ENCODE measurements at regions not wholly inside any gene's neighbourhood (a gene's known extent, or its start where the extent isn't known, plus 50 kb on each side); places are given as distances from the start of the nearest gene placed in this dataset.

GRCh38 chr15:75104804-75105557 is 81.6 kb downstream of the PPCDC start (continued):
- TF ChIP-seq, protein P1, sequence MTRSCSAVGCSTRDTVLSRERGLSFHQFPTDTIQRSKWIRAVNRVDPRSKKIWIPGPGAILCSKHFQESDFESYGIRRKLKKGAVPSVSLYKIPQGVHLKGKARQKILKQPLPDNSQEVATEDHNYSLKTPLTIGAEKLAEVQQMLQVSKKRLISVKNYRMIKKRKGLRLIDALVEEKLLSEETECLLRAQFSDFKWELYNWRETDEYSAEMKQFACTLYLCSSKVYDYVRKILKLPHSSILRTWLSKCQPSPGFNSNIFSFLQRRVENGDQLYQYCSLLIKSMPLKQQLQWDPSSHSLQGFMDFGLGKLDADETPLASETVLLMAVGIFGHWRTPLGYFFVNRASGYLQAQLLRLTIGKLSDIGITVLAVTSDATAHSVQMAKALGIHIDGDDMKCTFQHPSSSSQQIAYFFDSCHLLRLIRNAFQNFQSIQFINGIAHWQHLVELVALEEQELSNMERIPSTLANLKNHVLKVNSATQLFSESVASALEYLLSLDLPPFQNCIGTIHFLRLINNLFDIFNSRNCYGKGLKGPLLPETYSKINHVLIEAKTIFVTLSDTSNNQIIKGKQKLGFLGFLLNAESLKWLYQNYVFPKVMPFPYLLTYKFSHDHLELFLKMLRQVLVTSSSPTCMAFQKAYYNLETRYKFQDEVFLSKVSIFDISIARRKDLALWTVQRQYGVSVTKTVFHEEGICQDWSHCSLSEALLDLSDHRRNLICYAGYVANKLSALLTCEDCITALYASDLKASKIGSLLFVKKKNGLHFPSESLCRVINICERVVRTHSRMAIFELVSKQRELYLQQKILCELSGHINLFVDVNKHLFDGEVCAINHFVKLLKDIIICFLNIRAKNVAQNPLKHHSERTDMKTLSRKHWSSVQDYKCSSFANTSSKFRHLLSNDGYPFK (CRISPR knock-in tag; IDR thresholded peaks at IDR 0.05; ENCODE audit: borderline replicate concordance): no peak
- TF ChIP-seq TSC22D2 (CRISPR knock-in tag; IDR thresholded peaks at IDR 0.05; ENCODE audit: borderline replicate concordance) (no peak), FLYWCH1 (CRISPR knock-in tag; IDR thresholded peaks at IDR 0.05) (no peak), SIX1 (CRISPR knock-in tag; IDR thresholded peaks at IDR 0.05; ENCODE audit: borderline replicate concordance) (0 out of 2 replicates have a peak, but pooled peaks have one; percentile 31), CCAR2 (optimal IDR thresholded peaks at IDR 0.05; ENCODE audit: low read depth, low read length) (no peak), ZNF225 (CRISPR knock-in tag; IDR thresholded peaks at IDR 0.05) (no peak), ISL2 (CRISPR knock-in tag; IDR thresholded peaks at IDR 0.05) (no peak), ZNF704 (CRISPR knock-in tag; IDR thresholded peaks at IDR 0.05; ENCODE audit: borderline replicate concordance) (no peak), ZNF232 (CRISPR knock-in tag; IDR thresholded peaks at IDR 0.05; ENCODE audit: borderline replicate concordance) (no peak), ZNF256 (CRISPR knock-in tag; conservative IDR thresholded peaks at IDR 0.05) (no peak), ZNF615 (CRISPR knock-in tag; IDR thresholded peaks at IDR 0.05; ENCODE audit: borderline replicate concordance) (no peak), ZMAT3 (CRISPR knock-in tag; conservative IDR thresholded peaks at IDR 0.05) (no peak), ZNF83 (CRISPR knock-in tag; IDR thresholded peaks at IDR 0.05; ENCODE audit: borderline replicate concordance) (no peak), SIN3A (IDR thresholded peaks at IDR 0.05; ENCODE audit: borderline replicate concordance, low read depth, low read length) (no peak), STAT6 (CRISPR knock-in tag; IDR thresholded peaks at IDR 0.05; ENCODE audit: borderline replicate concordance) (no peak), CEBPG (CRISPR knock-in tag; IDR thresholded peaks at IDR 0.05) (no peak), ZFYVE20 (CRISPR knock-in tag; IDR thresholded peaks at IDR 0.05; ENCODE audit: borderline replicate concordance, low read depth) (no peak), PHF20 (CRISPR knock-in tag; IDR thresholded peaks at IDR 0.05) (no peak), ZNF460 (CRISPR knock-in tag; IDR thresholded peaks at IDR 0.05; ENCODE audit: borderline replicate concordance) (no peak)
- TF ChIP-seq, protein P2, sequence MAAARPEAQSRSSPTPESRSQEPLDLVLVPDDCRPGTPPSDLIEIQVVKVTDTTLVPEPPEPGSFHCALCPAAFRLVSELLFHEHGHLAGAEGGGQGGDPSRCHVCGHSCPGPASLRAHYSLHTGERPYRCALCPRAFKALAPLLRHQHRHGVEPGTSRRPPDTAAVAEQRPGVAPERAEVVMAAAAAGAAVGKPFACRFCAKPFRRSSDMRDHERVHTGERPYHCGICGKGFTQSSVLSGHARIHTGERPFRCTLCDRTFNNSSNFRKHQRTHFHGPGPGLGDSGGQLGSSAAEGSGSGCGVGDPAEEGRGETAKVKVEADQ (CRISPR knock-in tag; IDR thresholded peaks at IDR 0.05; ENCODE audit: borderline replicate concordance): no peak
- TF ChIP-seq, protein P3, sequence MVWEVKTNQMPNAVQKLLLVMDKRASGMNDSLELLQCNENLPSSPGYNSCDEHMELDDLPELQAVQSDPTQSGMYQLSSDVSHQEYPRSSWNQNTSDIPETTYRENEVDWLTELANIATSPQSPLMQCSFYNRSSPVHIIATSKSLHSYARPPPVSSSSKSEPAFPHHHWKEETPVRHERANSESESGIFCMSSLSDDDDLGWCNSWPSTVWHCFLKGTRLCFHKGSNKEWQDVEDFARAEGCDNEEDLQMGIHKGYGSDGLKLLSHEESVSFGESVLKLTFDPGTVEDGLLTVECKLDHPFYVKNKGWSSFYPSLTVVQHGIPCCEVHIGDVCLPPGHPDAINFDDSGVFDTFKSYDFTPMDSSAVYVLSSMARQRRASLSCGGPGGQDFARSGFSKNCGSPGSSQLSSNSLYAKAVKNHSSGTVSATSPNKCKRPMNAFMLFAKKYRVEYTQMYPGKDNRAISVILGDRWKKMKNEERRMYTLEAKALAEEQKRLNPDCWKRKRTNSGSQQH (CRISPR knock-in tag; IDR thresholded peaks at IDR 0.05; ENCODE audit: low read depth): no peak

All from HepG2 (cell line).